Tongue (tissue), 1 donor: ENCODE measurements at regions not wholly inside any gene's neighbourhood (a gene's known extent, or its start where the extent isn't known, plus 50 kb on each side); places are given as distances from the start of the nearest gene placed in this dataset.
A peak's percentile ranks its signal among the peaks of the same experiment; 100 is the strongest.
"Not testable (repeated sequence)": the region's sequence is repeated elsewhere in the genome, so short reads cannot be mapped to it uniquely, and the experiment has no call there.

Experiments
- DNase-seq: peaks from one replicate; pipeline ENCODE4 v3.0.0-alpha.2; 2015

GRCh38 chr1:173300061-173301044 lies 93.2 kb upstream of the TNFSF4 start:
- no peak for DNase-seq

GRCh38 chr1:173301507-173301906 lies 94.4 kb upstream of the TNFSF4 start:
- DNase-seq: no peak

- DNase-seq: no peak
Measured at GRCh38 chr1:173302366-173302765, 95.2 kb upstream of the TNFSF4 start.

GRCh38 chr1:173302890-173303829 lies 96.0 kb upstream of the TNFSF4 start:
- no peak for DNase-seq

GRCh38 chr1:173303984-173304383 lies 96.9 kb upstream of the TNFSF4 start:
- no peak for DNase-seq

- no peak for DNase-seq
Measured at GRCh38 chr1:173304529-173305227, 97.5 kb upstream of the TNFSF4 start.

- DNase-seq: no peak
Measured at GRCh38 chr1:173307845-173308244, 100.7 kb upstream of the TNFSF4 start.

GRCh38 chr1:173314656-173315055 lies 107.5 kb upstream of the TNFSF4 start:
- DNase-seq: no peak

- no peak for DNase-seq
Measured at GRCh38 chr1:173315296-173315695, 108.2 kb upstream of the TNFSF4 start.

- no peak for DNase-seq
Measured at GRCh38 chr1:173318788-173319187, 111.7 kb upstream of the TNFSF4 start.

GRCh38 chr1:173324352-173324751 lies 117.2 kb upstream of the TNFSF4 start:
- DNase-seq: not testable (repeated sequence)

GRCh38 chr1:173327987-173328386 lies 120.9 kb upstream of the TNFSF4 start:
- DNase-seq: not testable (repeated sequence)

GRCh38 chr1:173328961-173329360 lies 121.8 kb upstream of the TNFSF4 start:
- no peak for DNase-seq

- DNase-seq: no peak
Measured at GRCh38 chr1:173329726-173330125, 122.6 kb upstream of the TNFSF4 start.

- peak; percentile 16 for DNase-seq
Measured at GRCh38 chr1:173330149-173330951, 123.2 kb upstream of the TNFSF4 start.

GRCh38 chr1:173330952-173331548 lies 123.9 kb upstream of the TNFSF4 start:
- not testable (repeated sequence) for DNase-seq

- DNase-seq: no peak
Measured at GRCh38 chr1:173332026-173332425, 124.9 kb upstream of the TNFSF4 start.

- DNase-seq: no peak
Measured at GRCh38 chr1:173333581-173333980, 126.5 kb upstream of the TNFSF4 start.

GRCh38 chr1:173337126-173337525 lies 130.0 kb upstream of the TNFSF4 start:
- DNase-seq: no peak

- no peak for DNase-seq
Measured at GRCh38 chr1:173341307-173341706, 134.2 kb upstream of the TNFSF4 start.

- DNase-seq: no peak
Measured at GRCh38 chr1:173341971-173342370, 134.8 kb upstream of the TNFSF4 start.
